A549 (cell line): ENCODE measurements at regions not wholly inside any gene's neighbourhood (a gene's known extent, or its start where the extent isn't known, plus 50 kb on each side); places are given as distances from the start of the nearest gene placed in this dataset.

ENCODE experiments used
- ESRRA ChIP-seq: fragments of 150-350 bp; IDR thresholded peaks from 2 replicates; pipeline ENCODE4 v1.6.1; 2014; ENCODE audit warnings: mild to moderate bottlenecking, low read length, borderline replicate concordance
- FOSB ChIP-seq: fragments of 250-450 bp; sonication (Bioruptor Pico); IDR thresholded peaks from 2 replicates; pipeline ENCODE4 v1.5.0; 2020; ENCODE audit warnings: mild to moderate bottlenecking, moderate library complexity
- FOSL2 ChIP-seq, 2 experiments: fragments of 450-650 bp in 1 of 2; fragments of >200 bp in 1 of 2; sonication (Bioruptor Twin) in 1 of 2; formaldehyde crosslinking; IDR thresholded peaks; 2 replicates each; pipeline versions ENCODE4 v1.5.0 to v1.6.1; 2016 to 2020; ENCODE audit warnings: mild to moderate bottlenecking in 1 of 2, moderate library complexity in 1 of 2
- HDAC2 ChIP-seq: fragments of 200-600 bp; sonication (generic); IDR thresholded peaks from 2 replicates; pipeline ENCODE4 v1.6.1; 2016
- HEYL ChIP-seq: fragments of 250-450 bp; sonication (Bioruptor Pico); IDR thresholded peaks from 2 replicates; pipeline ENCODE4 v1.8.0; 2021; ENCODE audit warnings: mild to moderate bottlenecking, moderate library complexity
- HOXA7 ChIP-seq: fragments of 250-450 bp; sonication (Bioruptor Pico); IDR thresholded peaks from 2 replicates; pipeline ENCODE4 v1.5.0; 2020; ENCODE audit warnings: mild to moderate bottlenecking, moderate library complexity
- HOXB13 ChIP-seq: fragments of 250-450 bp; sonication (Bioruptor Pico); IDR thresholded peaks from 2 replicates; pipeline ENCODE4 v1.5.0; 2020; ENCODE audit warnings: low read depth, mild to moderate bottlenecking, moderate library complexity
- HOXB5 ChIP-seq: fragments of 250-450 bp; sonication (Bioruptor Pico); IDR thresholded peaks from 2 replicates; pipeline ENCODE4 v1.5.0; 2020; ENCODE audit warnings: mild to moderate bottlenecking, moderate library complexity
- JUNB ChIP-seq: fragments of >200 bp; sonication (Bioruptor Twin); formaldehyde crosslinking; IDR thresholded peaks from 2 replicates; pipeline ENCODE4 v1.6.1; 2016
- MYC ChIP-seq: IDR thresholded peaks from 2 replicates; pipeline ENCODE4 v1.6.1; 2012; ENCODE audit warnings: mild to moderate bottlenecking, inconsistent platforms, low read length, improper control_type of control experiment, borderline replicate concordance
- NFE2L2 ChIP-seq: fragments of 150-350 bp; conservative IDR thresholded peaks from 2 replicates; pipeline ENCODE4 v1.6.1; 2014; ENCODE audit warnings: low read length
- NPAS2 ChIP-seq: fragments of 250-450 bp; sonication (Bioruptor Pico); IDR thresholded peaks from 2 replicates; pipeline ENCODE4 v1.8.0; 2022; ENCODE audit warnings: mild to moderate bottlenecking, moderate library complexity, borderline replicate concordance
- PHF8 ChIP-seq: fragments of 200-600 bp; sonication (generic); IDR thresholded peaks from 2 replicates; pipeline ENCODE4 v1.6.1; 2016; ENCODE audit warnings: low read depth, mild to moderate bottlenecking, antibody characterized with exemption, moderate library complexity, borderline replicate concordance
- POLR2A ChIP-seq: IDR thresholded peaks from 2 replicates; pipeline ENCODE4 v1.6.1; 2012; ENCODE audit warnings: mild to moderate bottlenecking, low read length
- POLR2AphosphoS2 ChIP-seq: conservative IDR thresholded peaks from 2 replicates; pipeline ENCODE4 v1.6.1; 2012; ENCODE audit warnings: low read length, improper control_type of control experiment, inconsistent platforms
- RAD21 ChIP-seq, 2 experiments: fragments of >200 bp in 1 of 2; sonication (Bioruptor Twin) in 1 of 2; formaldehyde crosslinking in 1 of 2; IDR thresholded peaks in 1 of 2; conservative IDR thresholded peaks in 1 of 2; 2 replicates in 1 of 2; 3 replicates in 1 of 2; pipeline ENCODE4 v1.6.1; 2012 to 2018; ENCODE audit warnings: inconsistent platforms in 1 of 2
- RARB ChIP-seq: fragments of 250-450 bp; sonication (Bioruptor Pico); IDR thresholded peaks from 2 replicates; pipeline ENCODE4 v1.8.0; 2021; ENCODE audit warnings: mild to moderate bottlenecking, moderate library complexity
- RCOR1 ChIP-seq: fragments of 150-350 bp; IDR thresholded peaks from 2 replicates; pipeline ENCODE4 v1.6.1; 2014; ENCODE audit warnings: antibody characterized with exemption, low read length, low read depth
- RFX5 ChIP-seq: fragments of 450-650 bp; IDR thresholded peaks from 2 replicates; pipeline ENCODE4 v1.7.1; 2014; ENCODE audit warnings: antibody characterized with exemption, mild to moderate bottlenecking, moderate library complexity
- RNF2 ChIP-seq: fragments of 200-600 bp; sonication (generic); IDR thresholded peaks from 2 replicates; pipeline ENCODE4 v1.6.1; 2016; ENCODE audit warnings: low read depth, mild to moderate bottlenecking, antibody characterized with exemption, moderate library complexity, borderline replicate concordance
- SMC3 ChIP-seq: fragments of >200 bp; sonication (Bioruptor Twin); formaldehyde crosslinking; IDR thresholded peaks from 3 replicates; pipeline ENCODE4 v1.6.1; 2018; ENCODE audit warnings: inconsistent platforms
- SREBF2 ChIP-seq: fragments of 450-650 bp; IDR thresholded peaks from 2 replicates; pipeline ENCODE4 v1.6.1; 2014; ENCODE audit warnings: mild to moderate bottlenecking, moderate library complexity
- TFCP2L1 ChIP-seq: fragments of 250-450 bp; sonication (Bioruptor Pico); IDR thresholded peaks from 2 replicates; pipeline ENCODE4 v1.5.0; 2021; ENCODE audit warnings: mild to moderate bottlenecking
- ZFP36 ChIP-seq: fragments of 450-650 bp; IDR thresholded peaks from 2 replicates; pipeline ENCODE4 v1.6.1; 2014; ENCODE audit warnings: borderline replicate concordance; ENCODE audit not compliant: partially characterized antibody
- ZNF302 ChIP-seq: fragments of 250-450 bp; sonication (Bioruptor Pico); IDR thresholded peaks from 2 replicates; pipeline ENCODE4 v1.9.0; 2021; ENCODE audit warnings: inconsistent platforms, mild to moderate bottlenecking, moderate library complexity
- ZSCAN20 ChIP-seq: fragments of 250-450 bp; sonication (Bioruptor Pico); IDR thresholded peaks from 2 replicates; pipeline ENCODE4 v1.8.0; 2022; ENCODE audit warnings: mild to moderate bottlenecking, moderate library complexity
- TF ChIP-seq, protein P1 (sequence below): fragments of 250-450 bp; sonication (Bioruptor Pico); IDR thresholded peaks from 2 replicates; pipeline ENCODE4 v1.5.0; 2020; ENCODE audit warnings: low read depth, mild to moderate bottlenecking, moderate library complexity
- TF ChIP-seq, protein P2 (sequence below): fragments of 450-650 bp; IDR thresholded peaks from 2 replicates; pipeline ENCODE4 v1.6.1; 2014; ENCODE audit warnings: antibody characterized with exemption
- TF ChIP-seq, protein P3 (sequence below): fragments of 150-350 bp; IDR thresholded peaks from 2 replicates; pipeline ENCODE4 v1.6.1; 2014; ENCODE audit warnings: low read depth, mild to moderate bottlenecking, low read length
- TF ChIP-seq, protein P4 (sequence below): IDR thresholded peaks from 2 replicates; pipeline ENCODE4 v1.6.1; 2012
- TF ChIP-seq, protein P5 (sequence below): IDR thresholded peaks from 2 replicates; pipeline ENCODE4 v1.6.1; 2012
- TF ChIP-seq, protein P6 (sequence below): fragments of 250-450 bp; sonication (Bioruptor Pico); IDR thresholded peaks from 2 replicates; pipeline ENCODE4 v1.5.0; 2021; ENCODE audit warnings: mild to moderate bottlenecking, moderate library complexity, borderline replicate concordance
- TF ChIP-seq, protein P7 (sequence below): fragments of >200 bp; sonication (Bioruptor Twin); formaldehyde crosslinking; IDR thresholded peaks from 3 replicates; pipeline ENCODE4 v1.5.1; 2016

DNA sequence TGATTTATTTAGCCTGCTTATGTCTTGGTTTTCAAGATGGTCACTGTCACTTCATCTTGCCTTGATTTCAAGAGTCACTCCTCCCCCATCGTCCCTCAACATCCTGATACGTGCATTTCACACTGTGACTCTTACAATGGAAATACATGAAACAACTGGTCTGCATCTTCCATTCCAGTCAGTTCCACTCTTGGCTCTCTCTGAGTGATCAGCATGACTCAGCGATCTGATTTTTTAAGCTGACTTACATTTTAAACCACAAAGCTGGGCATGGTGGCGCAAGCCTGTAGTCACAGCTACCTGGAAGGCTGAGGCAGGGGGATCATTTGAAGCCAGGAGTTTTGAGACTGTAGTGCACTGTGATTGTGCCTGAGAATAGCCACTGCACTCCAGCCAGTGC, 271.2 kb upstream of the ROPN1 start (continued):
- TF ChIP-seq, protein P1, sequence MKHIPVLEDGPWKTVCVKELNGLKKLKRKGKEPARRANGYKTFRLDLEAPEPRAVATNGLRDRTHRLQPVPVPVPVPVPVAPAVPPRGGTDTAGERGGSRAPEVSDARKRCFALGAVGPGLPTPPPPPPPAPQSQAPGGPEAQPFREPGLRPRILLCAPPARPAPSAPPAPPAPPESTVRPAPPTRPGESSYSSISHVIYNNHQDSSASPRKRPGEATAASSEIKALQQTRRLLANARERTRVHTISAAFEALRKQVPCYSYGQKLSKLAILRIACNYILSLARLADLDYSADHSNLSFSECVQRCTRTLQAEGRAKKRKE (CRISPR knock-in tag), result no peak
- no peak for TF ChIP-seq TFCP2L1
- TF ChIP-seq, protein P2, sequence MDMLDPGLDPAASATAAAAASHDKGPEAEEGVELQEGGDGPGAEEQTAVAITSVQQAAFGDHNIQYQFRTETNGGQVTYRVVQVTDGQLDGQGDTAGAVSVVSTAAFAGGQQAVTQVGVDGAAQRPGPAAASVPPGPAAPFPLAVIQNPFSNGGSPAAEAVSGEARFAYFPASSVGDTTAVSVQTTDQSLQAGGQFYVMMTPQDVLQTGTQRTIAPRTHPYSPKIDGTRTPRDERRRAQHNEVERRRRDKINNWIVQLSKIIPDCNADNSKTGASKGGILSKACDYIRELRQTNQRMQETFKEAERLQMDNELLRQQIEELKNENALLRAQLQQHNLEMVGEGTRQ, result no peak
- no peak for TF ChIP-seq ZFP36
- TF ChIP-seq NPAS2, result no peak
- no peak for TF ChIP-seq FOSB
- TF ChIP-seq, protein P3, sequence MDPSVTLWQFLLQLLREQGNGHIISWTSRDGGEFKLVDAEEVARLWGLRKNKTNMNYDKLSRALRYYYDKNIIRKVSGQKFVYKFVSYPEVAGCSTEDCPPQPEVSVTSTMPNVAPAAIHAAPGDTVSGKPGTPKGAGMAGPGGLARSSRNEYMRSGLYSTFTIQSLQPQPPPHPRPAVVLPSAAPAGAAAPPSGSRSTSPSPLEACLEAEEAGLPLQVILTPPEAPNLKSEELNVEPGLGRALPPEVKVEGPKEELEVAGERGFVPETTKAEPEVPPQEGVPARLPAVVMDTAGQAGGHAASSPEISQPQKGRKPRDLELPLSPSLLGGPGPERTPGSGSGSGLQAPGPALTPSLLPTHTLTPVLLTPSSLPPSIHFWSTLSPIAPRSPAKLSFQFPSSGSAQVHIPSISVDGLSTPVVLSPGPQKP, result no peak
- no peak for TF ChIP-seq HOXB5 (CRISPR knock-in tag)
- TF ChIP-seq, protein P4, sequence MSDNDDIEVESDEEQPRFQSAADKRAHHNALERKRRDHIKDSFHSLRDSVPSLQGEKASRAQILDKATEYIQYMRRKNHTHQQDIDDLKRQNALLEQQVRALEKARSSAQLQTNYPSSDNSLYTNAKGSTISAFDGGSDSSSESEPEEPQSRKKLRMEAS, result peak; percentile 54; the same call in 1 of the 2 replicates
- TF ChIP-seq NFE2L2, result peak; percentile 90
- no peak for TF ChIP-seq RAD21 (conservative IDR thresholded peaks at IDR 0.05 in 1 of 2, IDR thresholded peaks at IDR 0.05 in 1 of 2)
- no peak for TF ChIP-seq PHF8
- no peak for TF ChIP-seq SMC3
- TF ChIP-seq, protein P5, sequence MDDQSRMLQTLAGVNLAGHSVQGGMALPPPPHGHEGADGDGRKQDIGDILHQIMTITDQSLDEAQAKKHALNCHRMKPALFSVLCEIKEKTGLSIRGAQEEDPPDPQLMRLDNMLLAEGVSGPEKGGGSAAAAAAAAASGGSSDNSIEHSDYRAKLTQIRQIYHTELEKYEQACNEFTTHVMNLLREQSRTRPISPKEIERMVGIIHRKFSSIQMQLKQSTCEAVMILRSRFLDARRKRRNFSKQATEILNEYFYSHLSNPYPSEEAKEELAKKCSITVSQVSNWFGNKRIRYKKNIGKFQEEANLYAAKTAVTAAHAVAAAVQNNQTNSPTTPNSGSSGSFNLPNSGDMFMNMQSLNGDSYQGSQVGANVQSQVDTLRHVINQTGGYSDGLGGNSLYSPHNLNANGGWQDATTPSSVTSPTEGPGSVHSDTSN, result no peak
- TF ChIP-seq ZSCAN20 (CRISPR knock-in tag), result no peak
- peak; percentile 67; the same call in 1 of the 2 replicates for TF ChIP-seq HOXB13 (CRISPR knock-in tag)
- no peak for TF ChIP-seq SREBF2
- TF ChIP-seq, protein P6, sequence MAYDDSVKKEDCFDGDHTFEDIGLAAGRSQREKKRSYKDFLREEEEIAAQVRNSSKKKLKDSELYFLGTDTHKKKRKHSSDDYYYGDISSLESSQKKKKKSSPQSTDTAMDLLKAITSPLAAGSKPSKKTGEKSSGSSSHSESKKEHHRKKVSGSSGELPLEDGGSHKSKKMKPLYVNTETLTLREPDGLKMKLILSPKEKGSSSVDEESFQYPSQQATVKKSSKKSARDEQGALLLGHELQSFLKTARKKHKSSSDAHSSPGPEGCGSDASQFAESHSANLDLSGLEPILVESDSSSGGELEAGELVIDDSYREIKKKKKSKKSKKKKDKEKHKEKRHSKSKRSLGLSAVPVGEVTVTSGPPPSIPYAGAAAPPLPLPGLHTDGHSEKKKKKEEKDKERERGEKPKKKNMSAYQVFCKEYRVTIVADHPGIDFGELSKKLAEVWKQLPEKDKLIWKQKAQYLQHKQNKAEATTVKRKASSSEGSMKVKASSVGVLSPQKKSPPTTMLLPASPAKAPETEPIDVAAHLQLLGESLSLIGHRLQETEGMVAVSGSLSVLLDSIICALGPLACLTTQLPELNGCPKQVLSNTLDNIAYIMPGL, result no peak
- no peak for TF ChIP-seq FOSL2 (IDR thresholded peaks at IDR 0.05)
- peak; percentile 47; the same call in 1 of the 2 replicates for TF ChIP-seq FOSL2 (CRISPR knock-in tag; IDR thresholded peaks at IDR 0.05)
- TF ChIP-seq HDAC2, result no peak
- no peak for TF ChIP-seq MYC
- no peak for TF ChIP-seq POLR2AphosphoS2
- TF ChIP-seq POLR2A, result no peak
- no peak for TF ChIP-seq ESRRA
- TF ChIP-seq JUNB, result no peak
- no peak for TF ChIP-seq RNF2
- no peak for TF ChIP-seq RFX5
- no peak for TF ChIP-seq HOXA7 (CRISPR knock-in tag)
- no peak for TF ChIP-seq RARB (CRISPR knock-in tag)
- no peak for TF ChIP-seq HEYL (CRISPR knock-in tag)
- TF ChIP-seq, protein P7, sequence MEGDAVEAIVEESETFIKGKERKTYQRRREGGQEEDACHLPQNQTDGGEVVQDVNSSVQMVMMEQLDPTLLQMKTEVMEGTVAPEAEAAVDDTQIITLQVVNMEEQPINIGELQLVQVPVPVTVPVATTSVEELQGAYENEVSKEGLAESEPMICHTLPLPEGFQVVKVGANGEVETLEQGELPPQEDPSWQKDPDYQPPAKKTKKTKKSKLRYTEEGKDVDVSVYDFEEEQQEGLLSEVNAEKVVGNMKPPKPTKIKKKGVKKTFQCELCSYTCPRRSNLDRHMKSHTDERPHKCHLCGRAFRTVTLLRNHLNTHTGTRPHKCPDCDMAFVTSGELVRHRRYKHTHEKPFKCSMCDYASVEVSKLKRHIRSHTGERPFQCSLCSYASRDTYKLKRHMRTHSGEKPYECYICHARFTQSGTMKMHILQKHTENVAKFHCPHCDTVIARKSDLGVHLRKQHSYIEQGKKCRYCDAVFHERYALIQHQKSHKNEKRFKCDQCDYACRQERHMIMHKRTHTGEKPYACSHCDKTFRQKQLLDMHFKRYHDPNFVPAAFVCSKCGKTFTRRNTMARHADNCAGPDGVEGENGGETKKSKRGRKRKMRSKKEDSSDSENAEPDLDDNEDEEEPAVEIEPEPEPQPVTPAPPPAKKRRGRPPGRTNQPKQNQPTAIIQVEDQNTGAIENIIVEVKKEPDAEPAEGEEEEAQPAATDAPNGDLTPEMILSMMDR, result no peak
- TF ChIP-seq RCOR1, result no peak
- no peak for TF ChIP-seq ZNF302 (CRISPR knock-in tag)
